NT2/D1 (cell line): ENCODE measurements at regions not wholly inside any gene's neighbourhood (a gene's known extent, or its start where the extent isn't known, plus 50 kb on each side); places are given as distances from the start of the nearest gene placed in this dataset.

Source experiments
- DNase-seq: peaks from one replicate; pipeline ENCODE4 v3.0.0-alpha.2; 2011; ENCODE audit warnings: low read depth, low spot score
- H3K27me3 ChIP-seq: 2 replicates; pipeline ENCODE4 v1.6.0; 2011; ENCODE audit warnings: mild to moderate bottlenecking; ENCODE audit not compliant: insufficient read length, insufficient read depth
- H3K36me3 ChIP-seq: 2 replicates; pipeline ENCODE4 v1.6.1; 2011; ENCODE audit warnings: mild to moderate bottlenecking, low read length, mixed read lengths; ENCODE audit not compliant: insufficient read depth, insufficient read length
- H3K4me1 ChIP-seq: 2 replicates; pipeline ENCODE4 v1.5.1; 2011; ENCODE audit not compliant: insufficient read depth, insufficient read length
- H3K4me3 ChIP-seq: 2 replicates; pipeline ENCODE4 v1.5.1; 2011; ENCODE audit warnings: low read depth; ENCODE audit not compliant: insufficient read length
- H3K9ac ChIP-seq: 2 replicates; pipeline ENCODE4 v1.6.0; 2011; ENCODE audit warnings: low read depth; ENCODE audit not compliant: insufficient read length
- H3K9me3 ChIP-seq: 2 replicates; pipeline ENCODE4 v1.5.1; 2011; ENCODE audit warnings: mild to moderate bottlenecking, low read length; ENCODE audit not compliant: insufficient read depth
- SUZ12 ChIP-seq: IDR thresholded peaks from 2 replicates; pipeline ENCODE4 v1.6.1; 2011; ENCODE audit not compliant: insufficient read length, insufficient read depth; ENCODE audit errors: extremely low read depth
- YY1 ChIP-seq: IDR thresholded peaks from 2 replicates; pipeline ENCODE4 v1.6.1; 2011; ENCODE audit not compliant: insufficient read length, insufficient read depth
- ZNF274 ChIP-seq: IDR thresholded peaks from 2 replicates; pipeline ENCODE4 v1.6.1; 2011; ENCODE audit warnings: mild to moderate bottlenecking, low read depth, low read length

DNA sequence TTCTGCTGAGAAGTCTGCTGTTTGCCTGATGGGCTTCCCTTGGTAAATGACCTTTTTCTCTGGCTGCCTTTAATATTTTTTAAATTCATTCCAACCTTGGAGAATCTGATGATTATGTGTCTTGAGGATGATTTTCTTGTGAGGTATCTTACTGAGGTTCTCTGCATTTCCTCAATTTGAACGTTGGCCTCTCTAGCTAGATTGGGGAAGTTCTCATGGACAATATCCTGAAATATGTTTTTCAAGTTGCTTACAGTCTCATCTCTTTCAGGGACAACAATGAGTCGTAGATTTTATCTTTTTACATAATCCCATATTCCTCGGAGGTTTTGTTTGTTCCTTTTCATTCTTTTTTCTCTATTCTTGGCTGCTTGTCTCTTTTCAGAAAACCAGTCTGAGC, 208.4 kb downstream of the KIF20B start:
- Histone ChIP-seq H3K9ac (no peak overlapping the region), H3K9me3 (no peaks in the 10 kb centered on the region), H3K4me3 (no peak overlapping the region), H3K4me1 (no peaks in the 10 kb centered on the region), H3K27me3 (no peaks in the 10 kb centered on the region), H3K36me3 (no peaks in the 10 kb centered on the region)
- TF ChIP-seq ZNF274 (no peak), YY1 (no peak), SUZ12 (no peak)
- no peak for DNase-seq

DNA sequence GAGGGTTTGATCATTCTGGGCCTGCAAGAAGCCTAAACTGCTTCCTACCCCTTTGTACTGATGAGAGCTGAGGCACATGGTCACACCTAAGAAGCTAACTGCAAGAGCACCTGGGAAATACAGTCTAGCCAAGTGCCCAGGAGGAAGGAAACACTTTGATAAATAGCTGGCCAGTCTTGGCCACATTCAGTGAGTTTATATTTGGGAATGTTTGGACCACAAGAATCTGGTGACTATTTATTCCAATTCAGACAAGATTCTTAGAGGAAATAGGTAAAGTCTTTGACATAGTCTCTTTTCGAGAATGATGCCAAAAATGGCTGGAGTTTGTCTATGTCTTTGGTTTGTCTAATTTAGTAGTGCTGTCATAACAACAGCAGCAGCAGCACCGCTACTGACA, 213.6 kb downstream of the KIF20B start:
- no peak overlapping the region for H3K4me3 ChIP-seq
- TF ChIP-seq YY1 (no peak), ZNF274 (no peak), SUZ12 (no peak)
- H3K9me3 ChIP-seq = no peaks in the 10 kb centered on the region
- H3K4me1 ChIP-seq = no peaks in the 10 kb centered on the region
- no peak for DNase-seq
- no peak overlapping the region for H3K9ac ChIP-seq
- no peaks in the 10 kb centered on the region for H3K36me3 ChIP-seq
- H3K27me3 ChIP-seq = no peaks in the 10 kb centered on the region

DNA sequence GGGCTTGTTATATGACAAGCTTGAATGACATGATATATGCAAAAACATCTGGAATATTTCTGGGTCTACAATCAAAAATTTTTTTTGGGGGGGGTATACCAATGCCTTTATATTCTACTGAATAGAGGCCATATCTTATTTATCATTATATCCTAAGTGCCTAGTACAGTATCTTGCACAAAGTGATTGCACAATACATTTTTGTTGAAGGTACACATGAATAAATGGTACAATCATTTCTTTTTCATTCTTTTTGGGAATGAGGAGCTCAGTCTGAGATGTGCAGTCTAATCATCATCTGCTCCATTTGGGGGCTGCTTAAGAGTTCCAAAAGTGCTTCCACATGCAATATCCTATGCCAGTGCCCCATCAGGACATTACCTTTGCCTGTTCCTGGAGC, 214.6 kb downstream of the KIF20B start:
- no peaks in the 10 kb centered on the region for H3K36me3 ChIP-seq
- TF ChIP-seq ZNF274 (no peak), YY1 (no peak), SUZ12 (no peak)

GRCh38 chr10:89916468-89917215, 215.3 kb downstream of the KIF20B start:
- TF ChIP-seq YY1 = no peak
- TF ChIP-seq SUZ12 = no peak
- TF ChIP-seq ZNF274 = no peak
- Histone ChIP-seq H3K9ac (no peak overlapping the region), H3K4me3 (no peak overlapping the region), H3K27me3 (no peaks in the 10 kb centered on the region), H3K9me3 (no peaks in the 10 kb centered on the region), H3K4me1 (no peaks in the 10 kb centered on the region), H3K36me3 (no peaks in the 10 kb centered on the region)
- no peak for DNase-seq

More for the DNA sequence above, 214.6 kb downstream of the KIF20B start:
- Histone ChIP-seq H3K27me3 (no peaks in the 10 kb centered on the region), H3K4me3 (no peak overlapping the region), H3K9ac (no peak overlapping the region), H3K9me3 (no peaks in the 10 kb centered on the region), H3K4me1 (no peaks in the 10 kb centered on the region)
- no peak for DNase-seq

- H3K4me1 ChIP-seq = no peaks in the 10 kb centered on the region
- no peaks in the 10 kb centered on the region for H3K27me3 ChIP-seq
- H3K36me3 ChIP-seq = no peaks in the 10 kb centered on the region
- H3K9me3 ChIP-seq = no peaks in the 10 kb centered on the region
- DNase-seq = no peak
- no peak overlapping the region for H3K9ac ChIP-seq
- H3K4me3 ChIP-seq = no peak overlapping the region
- TF ChIP-seq YY1 (no peak), SUZ12 (no peak), ZNF274 (no peak)
Observed at GRCh38 chr10:89921403-89921802, 220.0 kb downstream of the KIF20B start.

- no peaks in the 10 kb centered on the region for H3K36me3 ChIP-seq
- no peak overlapping the region for H3K4me3 ChIP-seq
- TF ChIP-seq ZNF274 (no peak), YY1 (no peak), SUZ12 (no peak)
- H3K4me1 ChIP-seq = no peaks in the 10 kb centered on the region
- no peaks in the 10 kb centered on the region for H3K9me3 ChIP-seq
- H3K9ac ChIP-seq = no peak overlapping the region
- no peak for DNase-seq
- H3K27me3 ChIP-seq = no peaks in the 10 kb centered on the region
Observed at GRCh38 chr10:89923661-89924060, 222.3 kb downstream of the KIF20B start.

DNA sequence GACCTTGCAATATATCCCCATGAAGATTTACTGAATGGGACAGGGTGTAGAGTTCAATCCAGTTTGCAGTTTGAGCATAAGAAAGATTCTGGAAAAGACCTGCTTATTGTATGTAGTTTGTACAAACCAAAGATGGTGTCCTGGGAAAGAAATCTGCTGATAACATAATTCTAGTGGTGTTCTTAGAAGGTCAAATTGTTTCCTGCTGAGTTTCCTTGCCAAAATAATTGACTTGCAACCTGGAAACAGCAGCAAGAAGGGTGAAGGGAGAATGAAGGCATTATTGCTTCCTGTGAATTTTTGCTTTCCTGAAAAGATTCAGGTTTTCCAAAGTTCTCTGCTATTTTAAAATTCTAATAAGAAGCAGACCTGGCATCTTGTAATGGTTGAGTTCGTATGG, 222.9 kb downstream of the KIF20B start:
- no peak overlapping the region for H3K4me3 ChIP-seq
- no peaks in the 10 kb centered on the region for H3K27me3 ChIP-seq
- DNase-seq = no peak
- H3K9me3 ChIP-seq = no peaks in the 10 kb centered on the region
- H3K4me1 ChIP-seq = no peaks in the 10 kb centered on the region
- no peak overlapping the region for H3K9ac ChIP-seq
- TF ChIP-seq SUZ12 = no peak
- no peak for TF ChIP-seq YY1
- no peak for TF ChIP-seq ZNF274
- no peaks in the 10 kb centered on the region for H3K36me3 ChIP-seq
